PFSK-1 (cell line): ENCODE measurements at regions not wholly inside any gene's neighbourhood (a gene's known extent, or its start where the extent isn't known, plus 50 kb on each side); places are given as distances from the start of the nearest gene placed in this dataset.

ENCODE experiments used
- FOXP2 ChIP-seq: optimal IDR thresholded peaks from 2 replicates; pipeline ENCODE3; 2011; ENCODE audit warnings: borderline replicate concordance, control low read depth, inconsistent platforms; ENCODE audit not compliant: insufficient read depth; ENCODE audit errors: extremely low read length, extremely low read depth
- POLR2AphosphoS5 ChIP-seq: IDR thresholded peaks from 2 replicates; pipeline ENCODE4 v1.6.1; 2012; ENCODE audit warnings: low read depth, mild to moderate bottlenecking, control low read depth, low read length, moderate library complexity
- SIN3A ChIP-seq: IDR thresholded peaks from 2 replicates; pipeline ENCODE4 v1.6.1; 2012; ENCODE audit warnings: mild to moderate bottlenecking, low read length, moderate library complexity, borderline replicate concordance; ENCODE audit not compliant: insufficient read depth
- TAF1 ChIP-seq: IDR thresholded peaks from 2 replicates; pipeline ENCODE4 v1.6.1; 2012; ENCODE audit warnings: low read length, control low read depth, borderline replicate concordance; ENCODE audit not compliant: insufficient read depth
- TF ChIP-seq, protein P1 (sequence below), 2 experiments: IDR thresholded peaks; 2 replicates each; pipeline versions ENCODE4 v1.6.1 to v1.8.0; 2011 to 2012; ENCODE audit warnings: low read depth in 2 of 2, low read length in 2 of 2, control low read depth in 1 of 2, inconsistent platforms in 1 of 2, mild to moderate bottlenecking in 1 of 2, moderate library complexity in 1 of 2; ENCODE audit not compliant: insufficient read depth in 1 of 2

DNA sequence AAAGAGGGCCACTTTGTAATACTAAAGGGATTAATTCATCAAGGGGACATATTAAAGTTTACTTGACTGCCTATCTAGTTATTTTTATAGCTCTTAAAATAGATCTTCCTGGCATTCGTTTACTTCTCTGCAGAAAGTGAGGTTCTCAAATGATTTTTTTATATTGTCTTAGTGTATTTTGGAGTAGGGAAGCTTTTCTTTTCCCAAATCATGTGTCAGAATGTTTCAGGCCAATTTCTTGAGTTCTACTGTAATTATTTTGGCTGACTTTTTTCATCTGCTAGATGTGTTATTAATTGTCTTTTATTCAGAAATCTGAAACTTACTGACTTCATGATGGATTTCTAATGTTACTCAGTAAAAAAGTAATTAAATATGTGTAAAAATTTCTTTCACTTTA lies 60.2 kb upstream of the FBXL7 start:
- no peak for TF ChIP-seq SIN3A

DNA sequence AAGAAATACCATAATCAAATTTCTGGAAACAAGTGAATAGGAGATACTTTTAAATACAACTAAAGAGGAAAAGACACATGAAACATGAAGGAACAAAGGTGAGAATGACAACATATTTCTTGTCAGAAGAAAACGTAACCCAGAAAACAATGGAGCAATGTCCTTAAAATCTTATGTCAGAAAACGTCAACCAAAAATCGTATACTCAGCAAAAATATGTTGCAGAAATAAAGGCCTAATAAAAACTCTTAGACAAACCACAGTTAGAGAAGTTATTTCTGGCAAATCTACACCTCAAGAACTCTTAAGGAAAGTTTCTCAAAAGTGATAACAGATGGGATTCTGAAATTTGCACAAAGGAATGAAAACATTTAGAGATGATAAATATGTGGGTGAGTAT lies 66.3 kb upstream of the FBXL7 start:
- no peak for TF ChIP-seq POLR2AphosphoS5
- no peak for TF ChIP-seq SIN3A
- TF ChIP-seq, protein P1, sequence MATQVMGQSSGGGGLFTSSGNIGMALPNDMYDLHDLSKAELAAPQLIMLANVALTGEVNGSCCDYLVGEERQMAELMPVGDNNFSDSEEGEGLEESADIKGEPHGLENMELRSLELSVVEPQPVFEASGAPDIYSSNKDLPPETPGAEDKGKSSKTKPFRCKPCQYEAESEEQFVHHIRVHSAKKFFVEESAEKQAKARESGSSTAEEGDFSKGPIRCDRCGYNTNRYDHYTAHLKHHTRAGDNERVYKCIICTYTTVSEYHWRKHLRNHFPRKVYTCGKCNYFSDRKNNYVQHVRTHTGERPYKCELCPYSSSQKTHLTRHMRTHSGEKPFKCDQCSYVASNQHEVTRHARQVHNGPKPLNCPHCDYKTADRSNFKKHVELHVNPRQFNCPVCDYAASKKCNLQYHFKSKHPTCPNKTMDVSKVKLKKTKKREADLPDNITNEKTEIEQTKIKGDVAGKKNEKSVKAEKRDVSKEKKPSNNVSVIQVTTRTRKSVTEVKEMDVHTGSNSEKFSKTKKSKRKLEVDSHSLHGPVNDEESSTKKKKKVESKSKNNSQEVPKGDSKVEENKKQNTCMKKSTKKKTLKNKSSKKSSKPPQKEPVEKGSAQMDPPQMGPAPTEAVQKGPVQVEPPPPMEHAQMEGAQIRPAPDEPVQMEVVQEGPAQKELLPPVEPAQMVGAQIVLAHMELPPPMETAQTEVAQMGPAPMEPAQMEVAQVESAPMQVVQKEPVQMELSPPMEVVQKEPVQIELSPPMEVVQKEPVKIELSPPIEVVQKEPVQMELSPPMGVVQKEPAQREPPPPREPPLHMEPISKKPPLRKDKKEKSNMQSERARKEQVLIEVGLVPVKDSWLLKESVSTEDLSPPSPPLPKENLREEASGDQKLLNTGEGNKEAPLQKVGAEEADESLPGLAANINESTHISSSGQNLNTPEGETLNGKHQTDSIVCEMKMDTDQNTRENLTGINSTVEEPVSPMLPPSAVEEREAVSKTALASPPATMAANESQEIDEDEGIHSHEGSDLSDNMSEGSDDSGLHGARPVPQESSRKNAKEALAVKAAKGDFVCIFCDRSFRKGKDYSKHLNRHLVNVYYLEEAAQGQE (IDR thresholded peaks at IDR 0.05; ENCODE audit: insufficient read depth in 1 of 2, low read depth in 2 of 2, low read length in 2 of 2), result no peak
- no peak for TF ChIP-seq TAF1
- TF ChIP-seq FOXP2, result no peak

DNA sequence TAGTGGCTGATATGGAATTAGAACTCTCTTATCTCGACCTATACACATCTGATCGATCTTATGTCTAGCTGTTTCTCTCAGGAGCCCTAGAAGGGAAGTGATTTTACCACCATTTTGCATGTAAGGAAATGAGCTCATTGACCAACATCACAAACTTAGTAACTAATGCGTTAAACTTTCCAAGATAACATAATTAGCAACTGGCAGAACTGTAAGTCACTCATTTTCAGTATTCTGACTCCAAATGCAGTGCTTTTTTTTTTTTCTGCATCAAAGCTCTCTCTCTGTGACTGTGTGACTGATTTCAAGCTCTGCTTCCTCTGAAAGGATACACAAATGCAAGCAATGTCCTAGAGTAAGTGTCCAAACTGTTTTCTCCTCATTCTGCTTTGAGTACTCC lies 68.1 kb upstream of the FBXL7 start:
- TF ChIP-seq TAF1 (no peak), SIN3A (no peak), FOXP2 (no peak), POLR2AphosphoS5 (no peak)
- TF ChIP-seq, protein P1 (IDR thresholded peaks at IDR 0.05; ENCODE audit: insufficient read depth in 1 of 2, low read depth in 2 of 2, low read length in 2 of 2), result no peak

DNA sequence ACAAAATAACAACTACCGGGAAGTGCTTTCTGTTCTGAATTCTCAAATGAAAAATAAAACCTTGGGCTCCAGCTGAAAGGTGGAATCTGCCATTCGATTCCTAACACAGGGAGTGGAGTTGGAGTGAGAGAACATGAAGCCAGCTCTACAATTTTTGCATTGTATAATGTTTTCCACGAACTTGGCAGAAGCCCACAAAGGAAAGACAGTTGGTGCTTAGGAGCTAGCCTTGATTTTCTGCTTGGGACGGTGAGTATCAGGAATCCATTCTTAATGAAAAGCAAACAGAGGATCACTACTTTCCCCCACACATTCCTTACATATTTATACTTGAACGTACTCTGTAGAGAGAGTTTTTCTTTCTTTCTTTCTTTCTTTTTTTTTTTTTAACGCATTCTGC lies 74.2 kb upstream of the FBXL7 start:
- TF ChIP-seq SIN3A (no peak), FOXP2 (no peak), POLR2AphosphoS5 (no peak), TAF1 (no peak)
- TF ChIP-seq, protein P1 (IDR thresholded peaks at IDR 0.05; ENCODE audit: insufficient read depth in 1 of 2, low read depth in 2 of 2, low read length in 2 of 2), result no peak

DNA sequence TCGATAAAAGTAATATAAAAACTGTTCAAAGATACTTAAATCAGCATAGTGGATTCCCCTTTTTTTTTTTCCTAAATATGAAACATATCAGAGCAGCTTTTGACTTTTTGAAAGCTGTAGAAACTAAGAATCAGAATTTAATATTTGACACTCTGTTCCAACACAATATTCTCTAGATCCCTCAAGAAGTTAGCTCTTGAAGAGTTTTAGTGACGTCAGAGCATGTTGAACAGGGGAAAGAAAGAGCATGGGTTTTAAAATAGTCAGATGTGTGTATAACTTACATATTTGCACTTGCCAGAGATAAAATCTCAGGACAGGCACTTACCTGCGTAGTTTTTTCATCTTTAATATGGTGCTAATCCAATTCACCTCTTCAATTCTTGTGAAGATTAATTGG lies 75.2 kb upstream of the FBXL7 start:
- TF ChIP-seq SIN3A (no peak), TAF1 (no peak), FOXP2 (no peak), POLR2AphosphoS5 (no peak)
- TF ChIP-seq, protein P1 (IDR thresholded peaks at IDR 0.05; ENCODE audit: insufficient read depth in 1 of 2, low read depth in 2 of 2, low read length in 2 of 2), result no peak
